Liver (tissue), 8 donors: ENCODE measurements at regions not wholly inside any gene's neighbourhood (a gene's known extent, or its start where the extent isn't known, plus 50 kb on each side); places are given as distances from the start of the nearest gene placed in this dataset.

Source experiments
- DNase-seq: peaks from one replicate; pipeline ENCODE4 v3.0.0-alpha.2; 2017; ENCODE audit warnings: low spot score
- H3K27ac ChIP-seq, 2 donors: one replicate each; pipeline ENCODE4 v1.7.0; 2013; ENCODE audit warnings: inconsistent platforms in 2 of 2, low read length in 2 of 2, control low read depth in 1 of 2, low read depth in 1 of 2, mild to moderate bottlenecking in 1 of 2
- H3K27me3 ChIP-seq, 4 donors: one replicate each; pipeline versions ENCODE4 v1.6.1 to v1.7.0; 2013; ENCODE audit warnings: low read length in 3 of 4, inconsistent platforms in 1 of 4, mild to moderate bottlenecking in 1 of 4, moderate library complexity in 1 of 4; ENCODE audit not compliant: control insufficient read depth in 4 of 4, insufficient read depth in 4 of 4
- H3K36me3 ChIP-seq, 4 donors: one replicate each; pipeline versions ENCODE4 v1.6.1 to v1.7.0; 2013; ENCODE audit warnings: low read length in 3 of 4, mild to moderate bottlenecking in 3 of 4, low read depth in 1 of 4, moderate library complexity in 1 of 4; ENCODE audit not compliant: control insufficient read depth in 4 of 4, insufficient read depth in 3 of 4
- H3K4me1 ChIP-seq, 4 donors: one replicate each; pipeline versions ENCODE4 v1.6.1 to v1.7.0; 2013; ENCODE audit warnings: low read length in 3 of 4, mild to moderate bottlenecking in 3 of 4, moderate library complexity in 1 of 4; ENCODE audit not compliant: control insufficient read depth in 4 of 4, insufficient read depth in 4 of 4
- H3K4me3 ChIP-seq, 3 donors: one replicate each; pipeline versions ENCODE4 v1.6.1 to v1.7.0; 2013; ENCODE audit warnings: low read length in 3 of 3, control low read depth in 1 of 3, low read depth in 1 of 3, mild to moderate bottlenecking in 1 of 3
- H3K9ac ChIP-seq, 2 donors: one replicate each; pipeline ENCODE4 v1.7.0; 2013; ENCODE audit warnings: low read length in 2 of 2, mild to moderate bottlenecking in 2 of 2, moderate library complexity in 2 of 2, control low read depth in 1 of 2, low read depth in 1 of 2
- H3K9me3 ChIP-seq, 4 donors: one replicate each; pipeline versions ENCODE4 v1.6.1 to v1.7.0; 2013; ENCODE audit warnings: low read length in 3 of 4; ENCODE audit not compliant: control insufficient read depth in 4 of 4
- ATF3 ChIP-seq: IDR thresholded peaks from 2 replicates; pipeline ENCODE4 v1.6.1; 2016; ENCODE audit warnings: antibody characterized with exemption
- CTCF ChIP-seq: fragments of 150-350 bp; IDR thresholded peaks from 2 replicates; pipeline ENCODE4 v1.5.1; 2017; ENCODE audit warnings: improper control_type of control experiment, low read depth, low read length; ENCODE audit not compliant: missing input control
- EGR1 ChIP-seq, 2 donors: IDR thresholded peaks; 2 replicates each; pipeline ENCODE4 v1.6.1; 2016 to 2018; ENCODE audit warnings: antibody characterized with exemption in 2 of 2, low read depth in 2 of 2
- FOXA1 ChIP-seq: IDR thresholded peaks from 2 replicates; pipeline ENCODE4 v1.6.1; 2016; ENCODE audit warnings: antibody characterized with exemption
- FOXA2 ChIP-seq: IDR thresholded peaks from 2 replicates; pipeline ENCODE4 v1.6.1; 2016; ENCODE audit warnings: antibody characterized with exemption
- GABPA ChIP-seq, 2 donors: IDR thresholded peaks in 1 of 2; conservative IDR thresholded peaks in 1 of 2; 2 replicates each; pipeline ENCODE4 v1.6.1; 2016; ENCODE audit warnings: antibody characterized with exemption in 2 of 2, mild to moderate bottlenecking in 1 of 2, moderate library complexity in 1 of 2
- HNF4A ChIP-seq, 2 donors: conservative IDR thresholded peaks; 2 replicates each; pipeline ENCODE4 v1.6.1; 2016; ENCODE audit warnings: antibody characterized with exemption in 2 of 2, mild to moderate bottlenecking in 2 of 2
- HNF4G ChIP-seq: IDR thresholded peaks from 2 replicates; pipeline ENCODE4 v1.6.1; 2016; ENCODE audit warnings: antibody characterized with exemption
- MAX ChIP-seq: IDR thresholded peaks from 2 replicates; pipeline ENCODE4 v1.6.1; 2016; ENCODE audit warnings: antibody characterized with exemption
- NR2F2 ChIP-seq: IDR thresholded peaks from 2 replicates; pipeline ENCODE4 v1.6.1; 2016; ENCODE audit warnings: antibody characterized with exemption
- RAD21 ChIP-seq, 2 donors: IDR thresholded peaks; 2 replicates each; pipeline ENCODE4 v1.6.1; 2016; ENCODE audit warnings: antibody characterized with exemption in 2 of 2, mild to moderate bottlenecking in 2 of 2
- REST ChIP-seq: IDR thresholded peaks from 2 replicates; pipeline ENCODE4 v1.6.1; 2016; ENCODE audit warnings: antibody characterized with exemption, mild to moderate bottlenecking
- RXRA ChIP-seq, 2 donors: IDR thresholded peaks; 2 replicates each; pipeline ENCODE4 v1.6.1; 2017 to 2018; ENCODE audit warnings: antibody characterized with exemption in 2 of 2, mild to moderate bottlenecking in 1 of 2
- SP1 ChIP-seq: IDR thresholded peaks from 2 replicates; pipeline ENCODE4 v1.6.1; 2018; ENCODE audit warnings: antibody characterized with exemption, mild to moderate bottlenecking
- TAF1 ChIP-seq: conservative IDR thresholded peaks from 2 replicates; pipeline ENCODE4 v1.6.1; 2016; ENCODE audit warnings: antibody characterized with exemption, mild to moderate bottlenecking
- YY1 ChIP-seq: IDR thresholded peaks from 2 replicates; pipeline ENCODE4 v1.6.1; 2016; ENCODE audit warnings: antibody characterized with exemption, mild to moderate bottlenecking
- ZBTB33 ChIP-seq: IDR thresholded peaks from 2 replicates; pipeline ENCODE4 v1.6.1; 2016; ENCODE audit warnings: antibody characterized with exemption
- WGBS: extraction: QIAGEN DNeasy Blood & Tissue Kit; methylation state at CpG from one replicate; pipeline ENCODE4 v1.1.7; 2013; 5-methylcytosine and 5-hydroxymethylcytosine counted together
- donor health status: healthy.
- donor health status: healthy.
- donor health status: healthy.
- donor health status: healthy.
- donor health status: healthy.

- 90% methylated on average over 5 of the region's 5 CpGs for WGBS
- DNase-seq, result no peak
- TF ChIP-seq HNF4G, result no peak
- TF ChIP-seq CTCF, result no peak
- TF ChIP-seq TAF1, result no peak
- TF ChIP-seq EGR1 (IDR thresholded peaks at IDR 0.05; ENCODE audit: low read depth in 2 of 2), result no peak
- TF ChIP-seq RXRA (IDR thresholded peaks at IDR 0.05), result no peak
- no peak for TF ChIP-seq ATF3
- no peak for TF ChIP-seq SP1
- TF ChIP-seq ZBTB33, result no peak
- no peak for TF ChIP-seq MAX
- no peak for TF ChIP-seq GABPA (IDR thresholded peaks at IDR 0.05 in 1 of 2, conservative IDR thresholded peaks at IDR 0.05 in 1 of 2)
- TF ChIP-seq REST, result no peak
- no peak for TF ChIP-seq HNF4A (conservative IDR thresholded peaks at IDR 0.05)
- no peak for TF ChIP-seq YY1
- TF ChIP-seq FOXA1, result no peak
- no peak for TF ChIP-seq FOXA2
- TF ChIP-seq NR2F2, result no peak
- no peak for TF ChIP-seq RAD21 (IDR thresholded peaks at IDR 0.05)
- Histone ChIP-seq H3K9me3 (no peaks in the 10 kb centered on the region), H3K27ac (no peak overlapping the region), H3K36me3 (no peaks in the 10 kb centered on the region), H3K4me1 (no peaks in the 10 kb centered on the region), H3K27me3 (no peaks in the 10 kb centered on the region), H3K9ac (no peak overlapping the region), H3K4me3 (no peak overlapping the region)
Measured at GRCh38 chr13:109670776-109671175, 115.6 kb downstream of the IRS2 start.

- Histone ChIP-seq H3K4me1 (no peaks in the 10 kb centered on the region), H3K36me3 (no peaks in the 10 kb centered on the region), H3K4me3 (no peak overlapping the region), H3K9me3 (no peaks in the 10 kb centered on the region), H3K9ac (no peak overlapping the region), H3K27ac (no peak overlapping the region), H3K27me3 (no peaks in the 10 kb centered on the region)
- no peak for DNase-seq
- WGBS, result 88% methylated on average over 5 of the region's 5 CpGs
- TF ChIP-seq GABPA (IDR thresholded peaks at IDR 0.05 in 1 of 2, conservative IDR thresholded peaks at IDR 0.05 in 1 of 2), result no peak
- no peak for TF ChIP-seq NR2F2
- TF ChIP-seq SP1, result no peak
- no peak for TF ChIP-seq FOXA1
- no peak for TF ChIP-seq YY1
- TF ChIP-seq CTCF, result no peak
- no peak for TF ChIP-seq ZBTB33
- no peak for TF ChIP-seq ATF3
- TF ChIP-seq HNF4A (conservative IDR thresholded peaks at IDR 0.05), result no peak
- TF ChIP-seq TAF1, result no peak
- no peak for TF ChIP-seq RXRA (IDR thresholded peaks at IDR 0.05)
- no peak for TF ChIP-seq HNF4G
Measured at GRCh38 chr13:109669956-109670355, 116.4 kb downstream of the IRS2 start.
